HCT116 (cell line): ENCODE measurements at regions not wholly inside any gene's neighbourhood (a gene's known extent, or its start where the extent isn't known, plus 50 kb on each side); places are given as distances from the start of the nearest gene placed in this dataset.
A peak's percentile ranks its signal among the peaks of the same experiment; 100 is the strongest.

Experiments
- ATAC-seq: fragments of 200-7000 bp; cut with Tn5 transposase; 2 replicates; pipeline ENCODE4 v1.9.1; 2020; ENCODE audit warnings: mild to moderate bottlenecking, moderate library complexity
- BruUV-seq: library from RNA; stranded (reverse); fragments of 400-500 nt; replicated peaks from 2 replicates; lab custom pipeline; 2021; lab: Mats Ljungman, UMichigan
- CTCF ChIA-PET: fragments of 300-600 bp; sonication (Branson Sonifier 250); formaldehyde crosslinking; loops from one replicate; lab custom pipeline; 2021; ENCODE audit warnings: antibody characterized with exemption; lab: Charles Lee
- POLR2A ChIA-PET: fragments of 300-600, 350-600 bp; sonication (Branson Sonifier 250); formaldehyde crosslinking; loops from one replicate; lab custom pipeline; 2021; ENCODE audit warnings: antibody characterized with exemption; lab: Charles Lee
- RAD21 ChIA-PET, 2 experiments: fragments of 300-600 bp; sonication (Branson Sonifier 250); formaldehyde crosslinking; loops; one replicate each; lab custom pipeline; 2023; ENCODE audit warnings: low total read pairs in 2 of 2; ENCODE audit not compliant: uncharacterized antibody in 2 of 2, unreplicated experiment in 2 of 2, low non-redundant PET in 1 of 2; lab: Charles Lee
- DNase-seq: peaks from one replicate; pipeline ENCODE4 v3.0.0-alpha.2; 2010; ENCODE audit warnings: low read depth, low spot score
- H2AFZ ChIP-seq: fragments of 200-600 bp; shearing (Covaris generic), sonication (generic); 2 replicates; pipeline ENCODE4 v1.6.1; 2017; ENCODE audit warnings: low read depth, mixed run types, mixed read lengths, antibody characterized with exemption, low read length; ENCODE audit not compliant: poor library complexity, severe bottlenecking
- H3K27ac ChIP-seq: 2 replicates; pipeline ENCODE4 v1.5.1; 2012; ENCODE audit warnings: low read depth, low read length
- H3K27me3 ChIP-seq: fragments of 200-600 bp; sonication (generic); 2 replicates; pipeline ENCODE4 v1.6.1; 2016; ENCODE audit warnings: mixed run types, low read length, mixed read lengths; ENCODE audit not compliant: insufficient read depth
- H3K36me3 ChIP-seq, 2 experiments: fragments of 200-500 bp in 1 of 2; fragments of 200-600 bp in 1 of 2; sonication (Bioruptor generic) in 1 of 2; sonication (generic) in 1 of 2; 2 replicates each; pipeline versions ENCODE4 v1.5.1 to v1.6.1; 2014 to 2016; ENCODE audit warnings: low read length in 2 of 2, inconsistent platforms in 1 of 2, mixed read lengths in 1 of 2, mixed run types in 1 of 2; ENCODE audit not compliant: insufficient read depth in 2 of 2, control insufficient read depth in 1 of 2
- H3K4me1 ChIP-seq, 2 experiments: fragments of 200-600 bp in 1 of 2; sonication (generic) in 1 of 2; 2 replicates each; pipeline versions ENCODE4 v1.5.1 to v1.6.1; 2012 to 2017; ENCODE audit warnings: low read length in 2 of 2, inconsistent platforms in 1 of 2, mild to moderate bottlenecking in 1 of 2, mixed read lengths in 1 of 2, mixed run types in 1 of 2, moderate library complexity in 1 of 2; ENCODE audit not compliant: insufficient read depth in 2 of 2, control insufficient read depth in 1 of 2
- H3K4me2 ChIP-seq: fragments of 200-600 bp; sonication (generic); 2 replicates; pipeline ENCODE4 v1.6.1; 2017; ENCODE audit warnings: mixed run types, low read length, mixed read lengths
- H3K4me3 ChIP-seq, 2 experiments: fragments of 200-600 bp in 1 of 2; sonication (generic) in 1 of 2; replicated peaks in 1 of 2; 2 replicates each; pipeline ENCODE4 v1.5.1; 2011 to 2016; ENCODE audit warnings: low read length in 2 of 2, control low read depth in 1 of 2, low read depth in 1 of 2, mild to moderate bottlenecking in 1 of 2, mixed read lengths in 1 of 2, mixed run types in 1 of 2
- H3K79me2 ChIP-seq: fragments of 200-600 bp; sonication (generic); 2 replicates; pipeline ENCODE4 v1.6.1; 2017; ENCODE audit warnings: mild to moderate bottlenecking, mixed run types, low read length, moderate library complexity, mixed read lengths; ENCODE audit not compliant: insufficient read depth
- H3K9ac ChIP-seq: fragments of 200-600 bp; sonication (generic); 2 replicates; pipeline ENCODE4 v1.6.1; 2016; ENCODE audit warnings: low read length, mixed read lengths
- H3K9me2 ChIP-seq: fragments of 200-600 bp; sonication (generic), shearing (Covaris generic); 2 replicates; pipeline ENCODE4 v1.6.1; 2017; ENCODE audit warnings: mixed run types, mild to moderate bottlenecking, moderate library complexity; ENCODE audit not compliant: insufficient read depth
- H3K9me3 ChIP-seq, 2 experiments: fragments of 200-500 bp in 1 of 2; fragments of 200-600 bp in 1 of 2; sonication (Bioruptor generic) in 1 of 2; sonication (generic) in 1 of 2; 2 replicates each; pipeline ENCODE4 v1.6.1; 2014 to 2017; ENCODE audit warnings: low read length in 2 of 2, mixed read lengths in 2 of 2, inconsistent platforms in 1 of 2, low read depth in 1 of 2, mild to moderate bottlenecking in 1 of 2, mixed run types in 1 of 2, moderate library complexity in 1 of 2; ENCODE audit not compliant: control insufficient read depth in 1 of 2, insufficient read depth in 1 of 2
- H4K20me1 ChIP-seq: fragments of 200-600 bp; sonication (generic), shearing (Covaris generic); 2 replicates; pipeline ENCODE4 v1.6.1; 2017; ENCODE audit warnings: mixed run types, mild to moderate bottlenecking, moderate library complexity; ENCODE audit not compliant: insufficient read depth
- CBX3 ChIP-seq: IDR thresholded peaks from 2 replicates; pipeline ENCODE4 v1.6.1; 2012; ENCODE audit warnings: low read depth
- CEBPB ChIP-seq: IDR thresholded peaks from 2 replicates; pipeline ENCODE4 v1.6.1; 2012; ENCODE audit warnings: low read depth
- CTCF ChIP-seq, 3 experiments: fragments of 200-600 bp in 1 of 3; sonication (generic) in 1 of 3; IDR thresholded peaks in 2 of 3; conservative IDR thresholded peaks in 1 of 3; 2 replicates each; pipeline ENCODE4 v1.5.1; 2012 to 2017; ENCODE audit warnings: low read depth in 2 of 3, low read length in 2 of 3, antibody characterized with exemption in 1 of 3, borderline replicate concordance in 1 of 3, control low read depth in 1 of 3, mild to moderate bottlenecking in 1 of 3, mixed read lengths in 1 of 3, mixed run types in 1 of 3, moderate library complexity in 1 of 3; ENCODE audit not compliant: insufficient read depth in 1 of 3
- EZH2phosphoT487 ChIP-seq: fragments of 200-600 bp; IDR thresholded peaks from 2 replicates; pipeline ENCODE4 v1.6.1; 2018; ENCODE audit warnings: antibody characterized with exemption, borderline replicate concordance
- FOSL1 ChIP-seq: IDR thresholded peaks from 2 replicates; pipeline ENCODE4 v1.6.1; 2012; ENCODE audit warnings: low read depth
- POLR2AphosphoS5 ChIP-seq: IDR thresholded peaks from 2 replicates; pipeline ENCODE4 v1.6.1; 2011; ENCODE audit warnings: mild to moderate bottlenecking, low read depth, low read length, moderate library complexity
- SIN3A ChIP-seq: IDR thresholded peaks from 2 replicates; pipeline ENCODE4 v1.6.1; 2012; ENCODE audit warnings: low read depth
- SRF ChIP-seq: IDR thresholded peaks from 2 replicates; pipeline ENCODE4 v1.6.1; 2012; ENCODE audit warnings: low read depth
- ZFX ChIP-seq: fragments of 450-650 bp; IDR thresholded peaks from 2 replicates; pipeline ENCODE4 v1.6.1; 2017
- intact Hi-C: fragments of 100-400 bp; cut with micrococcal nuclease; formaldehyde crosslinking; loops from 2 replicates; pipeline ENCODE4 v1.10.0; 2022
- TF ChIP-seq, protein P1 (sequence below): IDR thresholded peaks from 2 replicates; pipeline ENCODE4 v1.6.1; 2012
- TF ChIP-seq, protein P2 (sequence below): IDR thresholded peaks from 2 replicates; pipeline ENCODE4 v1.6.1; 2012; ENCODE audit warnings: low read depth
- TF ChIP-seq, protein P3 (sequence below): IDR thresholded peaks from 2 replicates; pipeline ENCODE4 v1.6.1; 2011; ENCODE audit warnings: mild to moderate bottlenecking, low read length, moderate library complexity; ENCODE audit not compliant: insufficient replicate concordance; ENCODE audit errors: extremely low read depth

DNA sequence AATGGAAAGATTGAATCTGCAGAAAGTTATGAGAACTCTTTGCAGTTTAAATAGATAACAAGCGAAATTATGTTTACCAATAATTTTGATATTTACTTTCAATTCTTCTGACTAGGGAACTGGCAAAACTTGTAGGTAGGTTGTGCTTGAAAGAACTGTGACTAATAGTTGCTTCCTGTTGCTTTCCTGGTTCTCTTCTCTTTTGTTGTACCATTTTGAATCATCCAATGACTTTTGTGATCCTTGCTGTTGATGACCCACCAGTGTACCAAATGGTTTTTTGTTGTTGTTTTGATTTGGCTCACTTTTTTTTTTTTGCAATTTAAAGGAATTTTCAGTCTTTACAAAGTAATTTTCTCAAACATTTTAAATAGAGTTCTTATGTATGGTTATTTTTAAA is 64.9 kb upstream of the DCBLD2 start:
- CTCF ChIA-PET = no interaction called here
- Histone ChIP-seq H3K36me3 (no peaks in the 10 kb centered on the region), H3K9me2 (no peaks in the 10 kb centered on the region), H3K79me2 (peaks cover 80% of the 10 kb centered on the region), H4K20me1 (no peaks in the 10 kb centered on the region), H3K27me3 (no peaks in the 10 kb centered on the region), H2AFZ (no peak overlapping the region), H3K27ac (peak overlapping the region; percentile 97), H3K9me3 (no peaks in the 10 kb centered on the region), H3K4me2 (peak overlapping the region; percentile 85), H3K9ac (peak overlapping the region; percentile 78), H3K4me3 (peak overlapping the region in 1 of 2 experiments; percentile 60; a peak in 1 of 4 replicates), H3K4me1 (peaks cover 81 to 99% of the 10 kb centered on the region in 2 experiments)
- RAD21 ChIA-PET = no interaction called here
- TSS peak; percentile 53 for BruUV-seq
- TF ChIP-seq, protein P1, sequence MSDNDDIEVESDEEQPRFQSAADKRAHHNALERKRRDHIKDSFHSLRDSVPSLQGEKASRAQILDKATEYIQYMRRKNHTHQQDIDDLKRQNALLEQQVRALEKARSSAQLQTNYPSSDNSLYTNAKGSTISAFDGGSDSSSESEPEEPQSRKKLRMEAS = no peak
- TF ChIP-seq SRF = 0 out of 2 replicates have a peak, but pooled peaks have one; percentile 29
- no peak for TF ChIP-seq EZH2phosphoT487
- no peak for TF ChIP-seq CTCF (IDR thresholded peaks at IDR 0.05 in 2 of 3, conservative IDR thresholded peaks at IDR 0.05 in 1 of 3; ENCODE audit: borderline replicate concordance in 1 of 3, insufficient read depth in 1 of 3, low read depth in 2 of 3, low read length in 2 of 3)
- POLR2A ChIA-PET = interaction anchor here (0.6 to 12.1 kb wide), 12 partner anchors 11 to 82 kb away, joined by 3 to 310 read pairs (median 5); partner anchors contain the start of gene DCBLD2
- intact Hi-C loops = no loop called here
- ATAC-seq (no peak), DNase-seq (peak; percentile 49)

GRCh38 chr3:98964784-98965183 is 63.3 kb upstream of the DCBLD2 start:
- ChIA-PET POLR2A (interaction anchor here (2.7 to 12.1 kb wide), 3 partner anchors 10 to 66 kb away, joined by 14 to 310 read pairs (median 90); partner anchors contain the start of gene DCBLD2), RAD21 (no interaction called here), CTCF (no interaction called here)
- Histone ChIP-seq H3K36me3 (no peaks in the 10 kb centered on the region), H3K9ac (peak overlapping the region; percentile 55), H3K9me3 (no peaks in the 10 kb centered on the region), H3K27me3 (no peaks in the 10 kb centered on the region), H3K4me3 (no peak overlapping the region), H2AFZ (no peak overlapping the region), H3K79me2 (peaks cover 88% of the 10 kb centered on the region), H3K4me1 (peaks cover 88 to 100% of the 10 kb centered on the region in 2 experiments), H3K27ac (peak overlapping the region; percentile 97), H3K4me2 (peak overlapping the region; percentile 71), H3K9me2 (no peaks in the 10 kb centered on the region), H4K20me1 (no peaks in the 10 kb centered on the region)
- intact Hi-C loops = no loop called here
- no TSS peak for BruUV-seq
- ATAC-seq (no peak), DNase-seq (no peak)
- TF ChIP-seq POLR2AphosphoS5 (no peak), FOSL1 (no peak), CBX3 (no peak), SRF (no peak), CEBPB (no peak), ZFX (no peak), SIN3A (no peak)
- TF ChIP-seq, protein P2, sequence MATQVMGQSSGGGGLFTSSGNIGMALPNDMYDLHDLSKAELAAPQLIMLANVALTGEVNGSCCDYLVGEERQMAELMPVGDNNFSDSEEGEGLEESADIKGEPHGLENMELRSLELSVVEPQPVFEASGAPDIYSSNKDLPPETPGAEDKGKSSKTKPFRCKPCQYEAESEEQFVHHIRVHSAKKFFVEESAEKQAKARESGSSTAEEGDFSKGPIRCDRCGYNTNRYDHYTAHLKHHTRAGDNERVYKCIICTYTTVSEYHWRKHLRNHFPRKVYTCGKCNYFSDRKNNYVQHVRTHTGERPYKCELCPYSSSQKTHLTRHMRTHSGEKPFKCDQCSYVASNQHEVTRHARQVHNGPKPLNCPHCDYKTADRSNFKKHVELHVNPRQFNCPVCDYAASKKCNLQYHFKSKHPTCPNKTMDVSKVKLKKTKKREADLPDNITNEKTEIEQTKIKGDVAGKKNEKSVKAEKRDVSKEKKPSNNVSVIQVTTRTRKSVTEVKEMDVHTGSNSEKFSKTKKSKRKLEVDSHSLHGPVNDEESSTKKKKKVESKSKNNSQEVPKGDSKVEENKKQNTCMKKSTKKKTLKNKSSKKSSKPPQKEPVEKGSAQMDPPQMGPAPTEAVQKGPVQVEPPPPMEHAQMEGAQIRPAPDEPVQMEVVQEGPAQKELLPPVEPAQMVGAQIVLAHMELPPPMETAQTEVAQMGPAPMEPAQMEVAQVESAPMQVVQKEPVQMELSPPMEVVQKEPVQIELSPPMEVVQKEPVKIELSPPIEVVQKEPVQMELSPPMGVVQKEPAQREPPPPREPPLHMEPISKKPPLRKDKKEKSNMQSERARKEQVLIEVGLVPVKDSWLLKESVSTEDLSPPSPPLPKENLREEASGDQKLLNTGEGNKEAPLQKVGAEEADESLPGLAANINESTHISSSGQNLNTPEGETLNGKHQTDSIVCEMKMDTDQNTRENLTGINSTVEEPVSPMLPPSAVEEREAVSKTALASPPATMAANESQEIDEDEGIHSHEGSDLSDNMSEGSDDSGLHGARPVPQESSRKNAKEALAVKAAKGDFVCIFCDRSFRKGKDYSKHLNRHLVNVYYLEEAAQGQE = no peak
- TF ChIP-seq, protein P3, sequence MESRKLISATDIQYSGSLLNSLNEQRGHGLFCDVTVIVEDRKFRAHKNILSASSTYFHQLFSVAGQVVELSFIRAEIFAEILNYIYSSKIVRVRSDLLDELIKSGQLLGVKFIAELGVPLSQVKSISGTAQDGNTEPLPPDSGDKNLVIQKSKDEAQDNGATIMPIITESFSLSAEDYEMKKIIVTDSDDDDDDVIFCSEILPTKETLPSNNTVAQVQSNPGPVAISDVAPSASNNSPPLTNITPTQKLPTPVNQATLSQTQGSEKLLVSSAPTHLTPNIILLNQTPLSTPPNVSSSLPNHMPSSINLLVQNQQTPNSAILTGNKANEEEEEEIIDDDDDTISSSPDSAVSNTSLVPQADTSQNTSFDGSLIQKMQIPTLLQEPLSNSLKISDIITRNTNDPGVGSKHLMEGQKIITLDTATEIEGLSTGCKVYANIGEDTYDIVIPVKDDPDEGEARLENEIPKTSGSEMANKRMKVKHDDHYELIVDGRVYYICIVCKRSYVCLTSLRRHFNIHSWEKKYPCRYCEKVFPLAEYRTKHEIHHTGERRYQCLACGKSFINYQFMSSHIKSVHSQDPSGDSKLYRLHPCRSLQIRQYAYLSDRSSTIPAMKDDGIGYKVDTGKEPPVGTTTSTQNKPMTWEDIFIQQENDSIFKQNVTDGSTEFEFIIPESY = no peak
